ENCODE measurements at regions not wholly inside any gene's neighbourhood (a gene's known extent, or its start where the extent isn't known, plus 50 kb on each side); places are given as distances from the start of the nearest gene placed in this dataset.
"Not testable (repeated sequence)": the region's sequence is repeated elsewhere in the genome, so short reads cannot be mapped to it uniquely, and the experiment has no call there.

GRCh38 chr6:98041921-98042320 lies 758.9 kb upstream of the MMS22L start:
- no peak for DNase-seq

- no peak for DNase-seq
Observed at GRCh38 chr6:98044151-98044561, 761.1 kb upstream of the MMS22L start.

GRCh38 chr6:98044791-98045470 lies 761.9 kb upstream of the MMS22L start:
- no peak for DNase-seq

GRCh38 chr6:98047164-98047563 lies 764.1 kb upstream of the MMS22L start:
- DNase-seq = no peak

- no peak for DNase-seq
Observed at GRCh38 chr6:98047871-98048270, 764.9 kb upstream of the MMS22L start.

- no peak for DNase-seq
Observed at GRCh38 chr6:98054453-98054852, 771.4 kb upstream of the MMS22L start.

GRCh38 chr6:98056955-98057354 lies 773.9 kb upstream of the MMS22L start:
- DNase-seq = no peak

GRCh38 chr6:98067375-98067774 lies 767.0 kb upstream of the POU3F2 start:
- DNase-seq = no peak

- not testable (repeated sequence) for DNase-seq
Observed at GRCh38 chr6:98088537-98088936, 745.8 kb upstream of the POU3F2 start.

- no peak for DNase-seq
Observed at GRCh38 chr6:98092331-98092730, 742.0 kb upstream of the POU3F2 start.

- no peak for DNase-seq
Observed at GRCh38 chr6:98094696-98095095, 739.7 kb upstream of the POU3F2 start.

- DNase-seq = no peak
Observed at GRCh38 chr6:98107801-98108200, 726.6 kb upstream of the POU3F2 start.

- DNase-seq = no peak
Observed at GRCh38 chr6:98116455-98116854, 717.9 kb upstream of the POU3F2 start.

- DNase-seq = no peak
Observed at GRCh38 chr6:98117068-98117467, 717.3 kb upstream of the POU3F2 start.

GRCh38 chr6:98118397-98119045 lies 715.9 kb upstream of the POU3F2 start:
- DNase-seq = no peak

- no peak for DNase-seq
Observed at GRCh38 chr6:98124171-98124570, 710.2 kb upstream of the POU3F2 start.

GRCh38 chr6:98131290-98131990 lies 702.9 kb upstream of the POU3F2 start:
- DNase-seq = no peak

- DNase-seq = no peak
Observed at GRCh38 chr6:98136333-98136732, 698.0 kb upstream of the POU3F2 start.

GRCh38 chr6:98137391-98137790 lies 697.0 kb upstream of the POU3F2 start:
- no peak for DNase-seq

- DNase-seq = no peak
Observed at GRCh38 chr6:98142839-98143238, 691.5 kb upstream of the POU3F2 start.

GRCh38 chr6:98146656-98147055 lies 687.7 kb upstream of the POU3F2 start:
- DNase-seq = no peak

GRCh38 chr6:98156580-98156979 lies 677.8 kb upstream of the POU3F2 start:
- DNase-seq = no peak

GRCh38 chr6:98179606-98180005 lies 654.8 kb upstream of the POU3F2 start:
- DNase-seq = no peak

- no peak for DNase-seq
Observed at GRCh38 chr6:98200084-98200483, 634.3 kb upstream of the POU3F2 start.
